ENCODE measurements at regions not wholly inside any gene's neighbourhood (a gene's known extent, or its start where the extent isn't known, plus 50 kb on each side); places are given as distances from the start of the nearest gene placed in this dataset.

GRCh38 chr13:66212511-66212910 is 1017.6 kb downstream of the PCDH9 start:
- no peak for TF ChIP-seq CREB1 (CRISPR knock-in tag; IDR thresholded peaks at IDR 0.05)
- TF ChIP-seq CTCF (IDR thresholded peaks at IDR 0.05) = no peak
- TF ChIP-seq CREM (CRISPR knock-in tag; IDR thresholded peaks at IDR 0.05) = no peak
- no peak for TF ChIP-seq ATF1 (CRISPR knock-in tag; IDR thresholded peaks at IDR 0.05)
- TF ChIP-seq FOXJ3 (CRISPR knock-in tag; IDR thresholded peaks at IDR 0.05; ENCODE audit: borderline replicate concordance) = no peak
- TF ChIP-seq AFF4 (CRISPR knock-in tag; IDR thresholded peaks at IDR 0.05; ENCODE audit: borderline replicate concordance) = no peak
